ENCODE measurements at regions not wholly inside any gene's neighbourhood (a gene's known extent, or its start where the extent isn't known, plus 50 kb on each side); places are given as distances from the start of the nearest gene placed in this dataset.
A peak's percentile ranks its signal among the peaks of the same experiment; 100 is the strongest.

DNA sequence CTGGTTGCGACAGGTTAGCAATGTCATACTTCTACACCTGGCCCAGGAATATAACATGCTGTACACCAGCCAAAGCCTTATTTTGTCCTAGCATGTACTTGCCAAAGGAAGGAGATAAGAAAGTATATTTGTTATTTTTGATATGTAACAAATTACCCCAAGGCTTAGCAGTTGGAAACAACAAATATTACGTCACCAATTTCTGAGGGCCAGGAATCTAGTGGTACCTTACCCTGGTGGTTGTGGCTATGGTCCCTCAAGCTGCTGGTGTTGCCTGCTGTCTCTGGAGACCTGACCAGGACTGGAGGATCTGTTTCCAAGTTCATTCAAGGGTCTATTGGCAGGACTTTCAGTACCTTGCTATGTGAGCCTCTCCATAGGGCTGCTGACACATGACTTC lies 135.5 kb upstream of the BANK1 start:
- Histone ChIP-seq H3K9ac (ENCODE audit: control insufficient read depth, extremely low read depth, insufficient read depth, low read length) (no peak overlapping the region), H3K4me3 (ENCODE audit: control insufficient read depth in 2 of 3, extremely low read depth in 1 of 3, insufficient read depth in 2 of 3, low read depth in 1 of 3, low read length in 3 of 3) (no peak overlapping the region), H3K4me1 (ENCODE audit: control insufficient read depth, extremely low read depth, insufficient read depth, low read length) (peaks cover 8% of the 10 kb centered on the region), H3K9me3 (ENCODE audit: control insufficient read depth, low read depth, low read length) (no peaks in the 10 kb centered on the region), H4K20me1 (ENCODE audit: control insufficient read depth, extremely low read depth, insufficient read depth, low read length) (no peaks in the 10 kb centered on the region), H3K9me1 (ENCODE audit: control insufficient read depth, extremely low read depth, insufficient read depth, low read length) (no peaks in the 10 kb centered on the region), H3K27ac (ENCODE audit: control insufficient read depth, insufficient read depth, low read length) (no peak overlapping the region), H3K27me3 (ENCODE audit: control insufficient read depth, extremely low read depth, insufficient read depth, low read length) (no peaks in the 10 kb centered on the region), H2AFZ (ENCODE audit: control insufficient read depth, low read length) (no peak overlapping the region), H3K79me2 (ENCODE audit: control insufficient read depth, insufficient read depth, low read length) (no peaks in the 10 kb centered on the region), H3K36me3 (ENCODE audit: control insufficient read depth in 2 of 2, extremely low read depth in 1 of 2, insufficient read depth in 2 of 2, low read length in 2 of 2) (no peaks in the 10 kb centered on the region), H3K4me2 (ENCODE audit: control insufficient read depth, extremely low read depth, insufficient read depth, low read depth, low read length) (no peak overlapping the region)
- FAIRE-seq (no peak), DNase-seq (ENCODE audit: low read depth, low spot score) (no peak)
- dilution Hi-C loops (cut with MboI; ENCODE audit: extremely low pct_ligation_motif_present, low sequenced_read_pairs) = no loop called here
- no peak for TF ChIP-seq EZH2 (IDR thresholded peaks at IDR 0.05; ENCODE audit: low read length)

DNA sequence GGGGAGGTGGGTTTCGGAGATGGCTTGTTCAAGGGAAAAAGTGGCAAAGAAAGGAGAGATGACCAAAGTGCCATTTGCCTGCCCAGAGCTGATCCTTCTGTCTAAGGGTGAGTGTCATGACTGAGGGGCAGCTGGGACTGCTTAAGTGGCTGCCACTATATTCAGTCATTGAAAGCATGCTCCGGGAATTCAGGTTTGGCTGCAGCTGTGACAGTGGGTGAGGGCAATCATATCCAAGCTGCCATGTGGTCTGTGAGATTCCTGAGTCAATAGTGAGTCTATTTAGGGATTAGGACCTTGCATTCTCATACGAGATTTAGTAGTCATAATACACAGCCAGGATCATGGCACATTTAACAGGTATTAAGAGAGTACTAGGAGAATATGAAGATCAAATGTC lies 138.8 kb upstream of the BANK1 start:
- H3K36me3 ChIP-seq (ENCODE audit: control insufficient read depth in 2 of 2, extremely low read depth in 1 of 2, insufficient read depth in 2 of 2, low read length in 2 of 2) = no peaks in the 10 kb centered on the region
- H3K27me3 ChIP-seq (ENCODE audit: control insufficient read depth, extremely low read depth, insufficient read depth, low read length) = no peaks in the 10 kb centered on the region
- DNase-seq (ENCODE audit: low read depth, low spot score) = no peak
- H3K79me2 ChIP-seq (ENCODE audit: control insufficient read depth, insufficient read depth, low read length) = no peaks in the 10 kb centered on the region
- dilution Hi-C loops (cut with MboI; ENCODE audit: extremely low pct_ligation_motif_present, low sequenced_read_pairs) = no loop called here
- no peak overlapping the region for H3K27ac ChIP-seq (ENCODE audit: control insufficient read depth, insufficient read depth, low read length)
- H4K20me1 ChIP-seq (ENCODE audit: control insufficient read depth, extremely low read depth, insufficient read depth, low read length) = no peaks in the 10 kb centered on the region
- peaks cover 26% of the 10 kb centered on the region for H3K4me1 ChIP-seq (ENCODE audit: control insufficient read depth, extremely low read depth, insufficient read depth, low read length)
- no peak overlapping the region for H3K9ac ChIP-seq (ENCODE audit: control insufficient read depth, extremely low read depth, insufficient read depth, low read length)
- H3K9me3 ChIP-seq (ENCODE audit: control insufficient read depth, low read depth, low read length) = no peaks in the 10 kb centered on the region
- TF ChIP-seq, protein P1, sequence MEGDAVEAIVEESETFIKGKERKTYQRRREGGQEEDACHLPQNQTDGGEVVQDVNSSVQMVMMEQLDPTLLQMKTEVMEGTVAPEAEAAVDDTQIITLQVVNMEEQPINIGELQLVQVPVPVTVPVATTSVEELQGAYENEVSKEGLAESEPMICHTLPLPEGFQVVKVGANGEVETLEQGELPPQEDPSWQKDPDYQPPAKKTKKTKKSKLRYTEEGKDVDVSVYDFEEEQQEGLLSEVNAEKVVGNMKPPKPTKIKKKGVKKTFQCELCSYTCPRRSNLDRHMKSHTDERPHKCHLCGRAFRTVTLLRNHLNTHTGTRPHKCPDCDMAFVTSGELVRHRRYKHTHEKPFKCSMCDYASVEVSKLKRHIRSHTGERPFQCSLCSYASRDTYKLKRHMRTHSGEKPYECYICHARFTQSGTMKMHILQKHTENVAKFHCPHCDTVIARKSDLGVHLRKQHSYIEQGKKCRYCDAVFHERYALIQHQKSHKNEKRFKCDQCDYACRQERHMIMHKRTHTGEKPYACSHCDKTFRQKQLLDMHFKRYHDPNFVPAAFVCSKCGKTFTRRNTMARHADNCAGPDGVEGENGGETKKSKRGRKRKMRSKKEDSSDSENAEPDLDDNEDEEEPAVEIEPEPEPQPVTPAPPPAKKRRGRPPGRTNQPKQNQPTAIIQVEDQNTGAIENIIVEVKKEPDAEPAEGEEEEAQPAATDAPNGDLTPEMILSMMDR (optimal IDR thresholded peaks at IDR 0.05 in 1 of 3, IDR thresholded peaks at IDR 0.05 in 1 of 3, conservative IDR thresholded peaks at IDR 0.05 in 1 of 3; ENCODE audit: extremely low read depth in 1 of 3, insufficient read depth in 2 of 3, low read length in 3 of 3) = no peak
- TF ChIP-seq EZH2 (IDR thresholded peaks at IDR 0.05; ENCODE audit: low read length) = no peak
- H3K4me2 ChIP-seq (ENCODE audit: control insufficient read depth, extremely low read depth, insufficient read depth, low read depth, low read length) = no peak overlapping the region
- FAIRE-seq = no peak
- H3K9me1 ChIP-seq (ENCODE audit: control insufficient read depth, extremely low read depth, insufficient read depth, low read length) = no peaks in the 10 kb centered on the region
- no peak overlapping the region for H3K4me3 ChIP-seq (ENCODE audit: control insufficient read depth in 2 of 3, extremely low read depth in 1 of 3, insufficient read depth in 2 of 3, low read depth in 1 of 3, low read length in 3 of 3)
- no peak overlapping the region for H2AFZ ChIP-seq (ENCODE audit: control insufficient read depth, low read length)

DNA sequence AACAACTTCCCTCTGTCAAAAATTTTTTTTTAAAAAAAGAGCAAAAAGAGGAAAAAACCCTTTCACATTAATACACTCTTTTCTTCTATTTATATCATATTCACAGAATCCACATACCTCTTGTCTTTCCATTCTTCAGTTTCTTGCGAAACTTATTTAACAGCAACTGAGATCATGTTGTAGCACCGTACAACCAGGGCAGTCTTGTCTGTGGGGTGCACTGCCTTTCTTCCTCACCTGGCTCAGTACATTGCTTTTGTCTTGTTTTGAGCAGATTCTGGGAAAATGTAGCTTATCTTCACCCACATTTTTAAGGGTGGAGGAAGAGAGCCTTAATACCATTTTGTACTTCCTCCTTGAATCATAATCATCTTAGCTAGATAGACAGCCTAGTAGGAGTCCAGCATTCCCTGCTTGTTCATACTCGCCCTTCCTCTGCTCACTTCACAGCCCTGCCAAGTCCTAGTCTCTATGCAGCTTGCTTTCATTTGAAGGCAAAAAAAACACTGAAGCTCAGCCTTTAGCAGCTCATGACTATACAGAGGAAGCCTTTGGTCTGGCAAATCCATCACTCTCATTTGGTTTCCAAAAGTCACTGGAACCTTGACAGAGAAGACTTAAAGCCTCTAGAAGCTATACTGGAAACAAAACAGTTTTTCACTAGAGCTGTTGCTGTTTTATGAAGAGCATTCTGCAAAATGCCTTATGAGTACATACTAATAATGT lies 140.6 kb upstream of the BANK1 start:
- H3K9me3 ChIP-seq (ENCODE audit: control insufficient read depth, low read depth, low read length) = no peaks in the 10 kb centered on the region
- peak overlapping the region; percentile 83 for H2AFZ ChIP-seq (ENCODE audit: control insufficient read depth, low read length)
- H3K9me1 ChIP-seq (ENCODE audit: control insufficient read depth, extremely low read depth, insufficient read depth, low read length) = no peaks in the 10 kb centered on the region
- H3K79me2 ChIP-seq (ENCODE audit: control insufficient read depth, insufficient read depth, low read length) = no peaks in the 10 kb centered on the region
- peak; percentile 42 for DNase-seq (ENCODE audit: low read depth, low spot score)
- dilution Hi-C loops (cut with MboI; ENCODE audit: extremely low pct_ligation_motif_present, low sequenced_read_pairs) = no loop called here
- H3K27me3 ChIP-seq (ENCODE audit: control insufficient read depth, extremely low read depth, insufficient read depth, low read length) = no peaks in the 10 kb centered on the region
- H3K36me3 ChIP-seq (ENCODE audit: control insufficient read depth in 2 of 2, extremely low read depth in 1 of 2, insufficient read depth in 2 of 2, low read length in 2 of 2) = no peaks in the 10 kb centered on the region
- FAIRE-seq = peak; percentile 98
- H3K4me2 ChIP-seq (ENCODE audit: control insufficient read depth, extremely low read depth, insufficient read depth, low read depth, low read length) = peak overlapping the region; percentile 76
- H3K4me1 ChIP-seq (ENCODE audit: control insufficient read depth, extremely low read depth, insufficient read depth, low read length) = peaks cover 28% of the 10 kb centered on the region
- no peak overlapping the region for H3K9ac ChIP-seq (ENCODE audit: control insufficient read depth, extremely low read depth, insufficient read depth, low read length)
- H3K27ac ChIP-seq (ENCODE audit: control insufficient read depth, insufficient read depth, low read length) = peak overlapping the region; percentile 21
- TF ChIP-seq, protein P1 (optimal IDR thresholded peaks at IDR 0.05 in 1 of 3, IDR thresholded peaks at IDR 0.05 in 1 of 3, conservative IDR thresholded peaks at IDR 0.05 in 1 of 3; ENCODE audit: extremely low read depth in 1 of 3, insufficient read depth in 2 of 3, low read length in 3 of 3) = no peak
- no peak for TF ChIP-seq EZH2 (IDR thresholded peaks at IDR 0.05; ENCODE audit: low read length)
- peak overlapping the region in 1 of 3 experiments; percentile 32 for H3K4me3 ChIP-seq (ENCODE audit: control insufficient read depth in 2 of 3, extremely low read depth in 1 of 3, insufficient read depth in 2 of 3, low read depth in 1 of 3, low read length in 3 of 3)
- H4K20me1 ChIP-seq (ENCODE audit: control insufficient read depth, extremely low read depth, insufficient read depth, low read length) = no peaks in the 10 kb centered on the region
